ENCODE measurements at regions not wholly inside any gene's neighbourhood (a gene's known extent, or its start where the extent isn't known, plus 50 kb on each side); places are given as distances from the start of the nearest gene placed in this dataset.

- Histone ChIP-seq H3K9ac (ENCODE audit: low read length in 2 of 2) (no peak overlapping the region), H3K4me1 (ENCODE audit: control insufficient read depth, insufficient read depth, low read length) (no peaks in the 10 kb centered on the region), H3K9me3 (ENCODE audit: control insufficient read depth in 2 of 2, low read length in 2 of 2) (peaks cover 13% of the 10 kb centered on the region in 2 donors), H3K27ac (ENCODE audit: low read length) (no peak overlapping the region), H3K4me3 (ENCODE audit: low read length in 2 of 2) (no peak overlapping the region), H3K27me3 (ENCODE audit: control insufficient read depth in 1 of 2, insufficient read depth in 2 of 2, low read length in 2 of 2) (peaks cover 0 to 2% of the 10 kb centered on the region in 2 donors), H3K36me3 (ENCODE audit: control insufficient read depth in 2 of 2, insufficient read depth in 2 of 2, low read length in 2 of 2) (no peaks in the 10 kb centered on the region)
Measured at GRCh38 chr12:116478243-116478773, 80.9 kb upstream of the MAP1LC3B2 start.

GRCh38 chr12:116480210-116480810, 78.9 kb upstream of the MAP1LC3B2 start:
- H3K27me3 ChIP-seq (ENCODE audit: control insufficient read depth in 1 of 2, insufficient read depth in 2 of 2, low read length in 2 of 2), result peaks cover 0 to 2% of the 10 kb centered on the region in 2 donors
- H3K36me3 ChIP-seq (ENCODE audit: control insufficient read depth in 2 of 2, insufficient read depth in 2 of 2, low read length in 2 of 2), result no peaks in the 10 kb centered on the region
- no peak overlapping the region for H3K4me3 ChIP-seq (ENCODE audit: low read length in 2 of 2)

GRCh38 chr12:116481726-116482125, 77.5 kb upstream of the MAP1LC3B2 start:
- Histone ChIP-seq H3K4me3 (ENCODE audit: low read length in 2 of 2) (no peak overlapping the region), H3K4me1 (ENCODE audit: control insufficient read depth, insufficient read depth, low read length) (no peaks in the 10 kb centered on the region), H3K36me3 (ENCODE audit: control insufficient read depth in 2 of 2, insufficient read depth in 2 of 2, low read length in 2 of 2) (no peaks in the 10 kb centered on the region), H3K27me3 (ENCODE audit: control insufficient read depth in 1 of 2, insufficient read depth in 2 of 2, low read length in 2 of 2) (peaks cover 0 to 2% of the 10 kb centered on the region in 2 donors), H3K9me3 (ENCODE audit: control insufficient read depth in 2 of 2, low read length in 2 of 2) (peaks cover under 1% of the 10 kb centered on the region in 2 donors), H3K27ac (ENCODE audit: low read length) (no peak overlapping the region), H3K9ac (ENCODE audit: low read length in 2 of 2) (no peak overlapping the region)

More at GRCh38 chr12:116480210-116480810, 78.9 kb upstream of the MAP1LC3B2 start:
- Histone ChIP-seq H3K9ac (ENCODE audit: low read length in 2 of 2) (no peak overlapping the region), H3K4me1 (ENCODE audit: control insufficient read depth, insufficient read depth, low read length) (no peaks in the 10 kb centered on the region), H3K27ac (ENCODE audit: low read length) (no peak overlapping the region), H3K9me3 (ENCODE audit: control insufficient read depth in 2 of 2, low read length in 2 of 2) (peaks cover 11 to 13% of the 10 kb centered on the region in 2 donors)

GRCh38 chr12:116482179-116482578, 77.0 kb upstream of the MAP1LC3B2 start:
- no peaks in the 10 kb centered on the region for H3K9me3 ChIP-seq (ENCODE audit: control insufficient read depth in 2 of 2, low read length in 2 of 2)
- H3K27ac ChIP-seq (ENCODE audit: low read length), result no peak overlapping the region
- no peaks in the 10 kb centered on the region for H3K4me1 ChIP-seq (ENCODE audit: control insufficient read depth, insufficient read depth, low read length)
- no peak overlapping the region for H3K4me3 ChIP-seq (ENCODE audit: low read length in 2 of 2)
- H3K36me3 ChIP-seq (ENCODE audit: control insufficient read depth in 2 of 2, insufficient read depth in 2 of 2, low read length in 2 of 2), result no peaks in the 10 kb centered on the region
- H3K27me3 ChIP-seq (ENCODE audit: control insufficient read depth in 1 of 2, insufficient read depth in 2 of 2, low read length in 2 of 2), result peaks cover 0 to 2% of the 10 kb centered on the region in 2 donors
- no peak overlapping the region for H3K9ac ChIP-seq (ENCODE audit: low read length in 2 of 2)

- Histone ChIP-seq H3K36me3 (ENCODE audit: control insufficient read depth in 2 of 2, insufficient read depth in 2 of 2, low read length in 2 of 2) (no peaks in the 10 kb centered on the region), H3K4me3 (ENCODE audit: low read length in 2 of 2) (no peak overlapping the region)
Measured at GRCh38 chr12:116482859-116483258, 76.3 kb upstream of the MAP1LC3B2 start.

GRCh38 chr12:116483959-116484750, 75.0 kb upstream of the MAP1LC3B2 start:
- Histone ChIP-seq H3K4me3 (ENCODE audit: low read length in 2 of 2) (no peak overlapping the region), H3K27me3 (ENCODE audit: control insufficient read depth in 1 of 2, insufficient read depth in 2 of 2, low read length in 2 of 2) (peaks cover 0 to 2% of the 10 kb centered on the region in 2 donors), H3K9ac (ENCODE audit: low read length in 2 of 2) (no peak overlapping the region), H3K4me1 (ENCODE audit: control insufficient read depth, insufficient read depth, low read length) (no peaks in the 10 kb centered on the region), H3K27ac (ENCODE audit: low read length) (no peak overlapping the region), H3K9me3 (ENCODE audit: control insufficient read depth in 2 of 2, low read length in 2 of 2) (peaks cover 0 to 6% of the 10 kb centered on the region in 2 donors), H3K36me3 (ENCODE audit: control insufficient read depth in 2 of 2, insufficient read depth in 2 of 2, low read length in 2 of 2) (no peaks in the 10 kb centered on the region)

More at GRCh38 chr12:116482859-116483258, 76.3 kb upstream of the MAP1LC3B2 start:
- Histone ChIP-seq H3K9me3 (ENCODE audit: control insufficient read depth in 2 of 2, low read length in 2 of 2) (peaks cover 0 to 3% of the 10 kb centered on the region in 2 donors), H3K27me3 (ENCODE audit: control insufficient read depth in 1 of 2, insufficient read depth in 2 of 2, low read length in 2 of 2) (peaks cover 0 to 2% of the 10 kb centered on the region in 2 donors), H3K9ac (ENCODE audit: low read length in 2 of 2) (no peak overlapping the region), H3K27ac (ENCODE audit: low read length) (no peak overlapping the region), H3K4me1 (ENCODE audit: control insufficient read depth, insufficient read depth, low read length) (no peaks in the 10 kb centered on the region)

GRCh38 chr12:116484807-116485206, 74.4 kb upstream of the MAP1LC3B2 start:
- H3K9ac ChIP-seq (ENCODE audit: low read length in 2 of 2), result no peak overlapping the region
- H3K4me1 ChIP-seq (ENCODE audit: control insufficient read depth, insufficient read depth, low read length), result no peaks in the 10 kb centered on the region
- H3K9me3 ChIP-seq (ENCODE audit: control insufficient read depth in 2 of 2, low read length in 2 of 2), result peaks cover 0 to 6% of the 10 kb centered on the region in 2 donors
- H3K4me3 ChIP-seq (ENCODE audit: low read length in 2 of 2), result no peak overlapping the region
- no peaks in the 10 kb centered on the region for H3K36me3 ChIP-seq (ENCODE audit: control insufficient read depth in 2 of 2, insufficient read depth in 2 of 2, low read length in 2 of 2)
- H3K27ac ChIP-seq (ENCODE audit: low read length), result no peak overlapping the region
- peaks cover 0 to 2% of the 10 kb centered on the region in 2 donors for H3K27me3 ChIP-seq (ENCODE audit: control insufficient read depth in 1 of 2, insufficient read depth in 2 of 2, low read length in 2 of 2)

- H3K36me3 ChIP-seq (ENCODE audit: control insufficient read depth in 2 of 2, insufficient read depth in 2 of 2, low read length in 2 of 2), result no peaks in the 10 kb centered on the region
- H3K9ac ChIP-seq (ENCODE audit: low read length in 2 of 2), result no peak overlapping the region
- H3K27me3 ChIP-seq (ENCODE audit: control insufficient read depth in 1 of 2, insufficient read depth in 2 of 2, low read length in 2 of 2), result no peaks in the 10 kb centered on the region
- H3K9me3 ChIP-seq (ENCODE audit: control insufficient read depth in 2 of 2, low read length in 2 of 2), result peaks cover 0 to 6% of the 10 kb centered on the region in 2 donors
- no peak overlapping the region for H3K27ac ChIP-seq (ENCODE audit: low read length)
- no peaks in the 10 kb centered on the region for H3K4me1 ChIP-seq (ENCODE audit: control insufficient read depth, insufficient read depth, low read length)
- no peak overlapping the region for H3K4me3 ChIP-seq (ENCODE audit: low read length in 2 of 2)
Measured at GRCh38 chr12:116489116-116489515, 70.1 kb upstream of the MAP1LC3B2 start.

- Histone ChIP-seq H3K4me1 (ENCODE audit: control insufficient read depth, insufficient read depth, low read length) (no peaks in the 10 kb centered on the region), H3K4me3 (ENCODE audit: low read length in 2 of 2) (no peak overlapping the region), H3K27me3 (ENCODE audit: control insufficient read depth in 1 of 2, insufficient read depth in 2 of 2, low read length in 2 of 2) (no peaks in the 10 kb centered on the region), H3K27ac (ENCODE audit: low read length) (no peak overlapping the region), H3K9me3 (ENCODE audit: control insufficient read depth in 2 of 2, low read length in 2 of 2) (peaks cover 0 to 6% of the 10 kb centered on the region in 2 donors), H3K36me3 (ENCODE audit: control insufficient read depth in 2 of 2, insufficient read depth in 2 of 2, low read length in 2 of 2) (no peaks in the 10 kb centered on the region), H3K9ac (ENCODE audit: low read length in 2 of 2) (no peak overlapping the region)
Measured at GRCh38 chr12:116490471-116490870, 68.7 kb upstream of the MAP1LC3B2 start.

- no peaks in the 10 kb centered on the region for H3K27me3 ChIP-seq (ENCODE audit: control insufficient read depth in 1 of 2, insufficient read depth in 2 of 2, low read length in 2 of 2)
- no peak overlapping the region for H3K27ac ChIP-seq (ENCODE audit: low read length)
- no peak overlapping the region for H3K4me3 ChIP-seq (ENCODE audit: low read length in 2 of 2)
- peaks cover 0 to 3% of the 10 kb centered on the region in 2 donors for H3K9me3 ChIP-seq (ENCODE audit: control insufficient read depth in 2 of 2, low read length in 2 of 2)
- no peaks in the 10 kb centered on the region for H3K36me3 ChIP-seq (ENCODE audit: control insufficient read depth in 2 of 2, insufficient read depth in 2 of 2, low read length in 2 of 2)
- no peak overlapping the region for H3K9ac ChIP-seq (ENCODE audit: low read length in 2 of 2)
- H3K4me1 ChIP-seq (ENCODE audit: control insufficient read depth, insufficient read depth, low read length), result no peaks in the 10 kb centered on the region
Measured at GRCh38 chr12:116492703-116493324, 66.4 kb upstream of the MAP1LC3B2 start.
